ENCODE measurements at regions not wholly inside any gene's neighbourhood (a gene's known extent, or its start where the extent isn't known, plus 50 kb on each side); places are given as distances from the start of the nearest gene placed in this dataset.

DNA sequence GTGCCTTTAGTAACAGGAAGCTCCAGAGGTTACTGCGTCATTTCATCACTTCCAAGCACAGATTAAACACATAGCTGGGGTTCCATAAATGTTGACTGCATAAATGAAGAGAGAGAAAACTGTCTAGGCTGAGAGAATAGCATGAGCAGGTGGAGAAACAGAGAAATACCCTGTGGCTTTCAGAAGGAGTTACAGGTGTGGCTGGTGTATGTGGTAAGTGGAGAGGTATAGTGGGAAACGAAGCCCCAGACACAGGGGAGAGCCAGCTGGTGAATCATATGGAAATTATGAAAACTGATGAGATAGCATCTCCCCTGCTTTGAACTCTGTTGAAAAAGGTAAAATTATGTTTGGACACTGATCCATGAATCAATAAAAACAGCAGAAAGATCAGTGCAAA lies 807.4 kb upstream of the POU3F3 start:
- TF ChIP-seq CTCF (IDR thresholded peaks at IDR 0.05) (no peak), RCOR1 (IDR thresholded peaks at IDR 0.05; ENCODE audit: low read length) (no peak), POLR2AphosphoS5 (IDR thresholded peaks at IDR 0.05; ENCODE audit: low read depth, low read length) (no peak), RAD21 (IDR thresholded peaks at IDR 0.05; ENCODE audit: low read length) (no peak), SIN3A (IDR thresholded peaks at IDR 0.05; ENCODE audit: borderline replicate concordance, low read depth, low read length) (no peak), EP300 (IDR thresholded peaks at IDR 0.05; ENCODE audit: borderline replicate concordance in 1 of 2, low read depth in 1 of 2, low read length in 1 of 2) (no peak), EZH2phosphoT487 (IDR thresholded peaks at IDR 0.05; ENCODE audit: borderline replicate concordance, low read depth) (no peak), NRF1 (IDR thresholded peaks at IDR 0.05; ENCODE audit: low read depth, low read length) (no peak), RFX5 (IDR thresholded peaks at IDR 0.05; ENCODE audit: low read length) (no peak), FOXJ3 (CRISPR knock-in tag; IDR thresholded peaks at IDR 0.05) (no peak), CHD2 (IDR thresholded peaks at IDR 0.05; ENCODE audit: low read length, partially characterized antibody) (no peak)
- TF ChIP-seq, protein P1, sequence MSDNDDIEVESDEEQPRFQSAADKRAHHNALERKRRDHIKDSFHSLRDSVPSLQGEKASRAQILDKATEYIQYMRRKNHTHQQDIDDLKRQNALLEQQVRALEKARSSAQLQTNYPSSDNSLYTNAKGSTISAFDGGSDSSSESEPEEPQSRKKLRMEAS (IDR thresholded peaks at IDR 0.05; ENCODE audit: low read depth), result no peak
